ENCODE measurements at regions not wholly inside any gene's neighbourhood (a gene's known extent, or its start where the extent isn't known, plus 50 kb on each side); places are given as distances from the start of the nearest gene placed in this dataset.

GRCh38 chr11:119885067-119885466 lies 156.1 kb upstream of the NECTIN1 start:
- no peak for DNase-seq

DNA sequence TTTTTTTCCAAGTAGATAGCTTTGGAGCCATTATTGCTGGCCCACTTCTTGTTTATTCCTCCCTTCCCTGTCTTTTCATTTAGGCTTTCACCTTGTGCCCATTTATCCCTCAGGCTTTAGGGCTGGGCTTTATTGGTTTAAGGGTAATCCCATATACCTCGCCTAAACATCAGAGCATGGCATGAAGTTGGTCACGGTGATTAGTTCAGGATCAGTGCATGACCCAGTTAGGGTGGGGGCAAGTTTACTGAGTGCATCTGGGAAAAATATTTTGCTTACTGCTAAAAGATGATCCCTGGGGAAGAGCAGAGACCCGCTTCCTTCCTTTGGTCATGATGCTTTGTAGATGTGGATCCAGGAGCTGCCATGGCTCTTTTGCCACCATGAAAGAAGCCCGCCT lies 153.3 kb upstream of the NECTIN1 start:
- no peak for DNase-seq

DNA sequence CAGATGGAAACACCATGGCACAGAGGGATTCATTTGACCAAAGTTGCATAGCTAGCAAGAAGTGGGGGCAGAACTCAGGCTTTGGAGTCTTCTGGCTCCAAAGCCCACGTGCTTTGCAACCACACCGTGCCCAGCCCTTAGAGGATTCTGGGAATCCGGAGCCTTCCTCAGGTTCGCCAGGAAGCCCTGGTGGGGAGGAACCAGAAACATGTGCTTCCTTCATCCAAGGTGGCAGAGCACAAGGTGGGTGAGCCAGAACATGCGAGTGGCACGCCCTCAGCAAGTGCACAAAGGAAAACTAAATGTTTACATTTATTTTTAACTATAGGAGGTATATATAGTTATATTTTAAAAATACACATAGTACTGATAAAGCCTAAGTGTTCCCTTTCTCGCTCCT lies 151.9 kb upstream of the NECTIN1 start:
- no peak for DNase-seq

DNA sequence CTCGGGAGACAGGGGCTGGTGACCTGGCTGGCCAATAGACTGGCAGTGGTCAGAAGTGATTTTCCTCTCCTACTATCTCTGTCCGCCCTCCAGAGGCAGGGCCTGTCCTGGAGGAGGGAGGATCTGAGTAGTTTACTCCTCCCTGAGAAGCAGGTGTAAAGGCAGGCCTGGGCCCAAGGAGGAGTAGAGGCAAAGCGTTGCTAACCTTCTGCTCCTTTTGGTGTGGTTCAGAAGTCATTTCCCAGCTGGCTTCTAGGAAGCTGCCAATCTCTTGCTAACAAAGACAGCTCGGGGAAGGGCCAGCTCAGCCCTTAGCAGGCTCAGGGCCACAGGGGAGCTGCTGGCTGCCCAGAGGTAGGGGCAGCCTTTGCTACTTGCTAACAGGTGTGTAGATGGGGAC lies 151.1 kb upstream of the NECTIN1 start:
- DNase-seq, result no peak

DNA sequence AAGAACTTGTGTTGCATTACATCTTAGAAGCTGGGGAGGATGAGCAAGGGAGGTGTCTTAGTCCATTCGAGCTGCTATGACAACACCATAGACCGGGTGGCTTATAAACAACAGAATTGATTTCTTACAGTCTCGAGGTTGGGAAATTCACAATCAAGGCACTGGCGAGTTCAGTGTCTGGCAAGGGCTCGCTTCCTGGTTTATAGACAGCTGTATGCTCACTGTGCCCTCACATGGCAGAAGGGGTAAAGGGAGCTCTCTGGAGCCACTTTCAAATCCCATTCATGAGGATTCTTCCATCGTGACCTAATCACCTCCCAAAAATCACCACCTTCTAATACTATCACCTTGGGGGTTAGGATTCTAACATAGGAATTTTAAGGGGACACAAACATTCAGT lies 150.0 kb upstream of the NECTIN1 start:
- peak; percentile 42 for DNase-seq

GRCh38 chr11:119876841-119877240 lies 147.8 kb upstream of the NECTIN1 start:
- DNase-seq, result no peak

GRCh38 chr11:119875841-119876600 lies 147.0 kb upstream of the NECTIN1 start:
- no peak for DNase-seq

GRCh38 chr11:119874660-119875238 lies 145.7 kb upstream of the NECTIN1 start:
- DNase-seq, result no peak

DNA sequence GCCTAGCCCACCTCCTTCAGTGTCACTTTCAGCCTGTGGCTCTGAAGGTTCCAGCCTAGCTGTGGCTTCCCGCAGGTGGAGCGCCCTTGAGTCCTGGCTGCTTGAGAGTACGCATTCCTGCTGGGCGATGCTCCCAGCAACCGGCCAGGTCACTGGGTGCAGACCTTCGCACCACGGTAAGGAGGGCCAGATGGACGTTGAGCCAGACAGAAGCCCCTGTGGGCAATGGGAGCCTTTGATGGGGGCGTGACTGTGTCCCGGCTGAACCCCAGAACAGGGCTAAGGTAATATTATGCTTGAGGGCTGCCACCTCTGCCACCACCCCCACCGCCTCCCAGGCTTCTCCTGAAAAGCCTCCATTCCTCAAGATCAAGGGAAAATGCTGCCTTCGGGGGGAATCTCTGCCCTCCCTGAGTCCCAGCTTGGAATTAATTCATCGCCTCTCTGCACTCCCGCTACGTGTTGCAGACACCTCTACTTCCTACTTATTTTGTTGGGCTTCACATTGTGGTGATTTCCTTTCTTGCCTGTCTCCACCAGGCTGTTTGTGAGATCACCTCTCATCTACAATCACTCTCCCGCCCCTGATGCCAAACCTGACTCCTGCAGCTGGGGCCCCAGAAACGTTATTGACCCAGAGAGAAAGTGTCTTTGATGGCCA lies 144.9 kb upstream of the NECTIN1 start:
- DNase-seq, result no peak

GRCh38 chr11:119872611-119873310 lies 143.8 kb upstream of the NECTIN1 start:
- DNase-seq, result no peak

GRCh38 chr11:119865661-119866156 lies 136.7 kb upstream of the NECTIN1 start:
- peak; percentile 23 for DNase-seq

GRCh38 chr11:119864836-119865235 lies 135.8 kb upstream of the NECTIN1 start:
- no peak for DNase-seq

DNA sequence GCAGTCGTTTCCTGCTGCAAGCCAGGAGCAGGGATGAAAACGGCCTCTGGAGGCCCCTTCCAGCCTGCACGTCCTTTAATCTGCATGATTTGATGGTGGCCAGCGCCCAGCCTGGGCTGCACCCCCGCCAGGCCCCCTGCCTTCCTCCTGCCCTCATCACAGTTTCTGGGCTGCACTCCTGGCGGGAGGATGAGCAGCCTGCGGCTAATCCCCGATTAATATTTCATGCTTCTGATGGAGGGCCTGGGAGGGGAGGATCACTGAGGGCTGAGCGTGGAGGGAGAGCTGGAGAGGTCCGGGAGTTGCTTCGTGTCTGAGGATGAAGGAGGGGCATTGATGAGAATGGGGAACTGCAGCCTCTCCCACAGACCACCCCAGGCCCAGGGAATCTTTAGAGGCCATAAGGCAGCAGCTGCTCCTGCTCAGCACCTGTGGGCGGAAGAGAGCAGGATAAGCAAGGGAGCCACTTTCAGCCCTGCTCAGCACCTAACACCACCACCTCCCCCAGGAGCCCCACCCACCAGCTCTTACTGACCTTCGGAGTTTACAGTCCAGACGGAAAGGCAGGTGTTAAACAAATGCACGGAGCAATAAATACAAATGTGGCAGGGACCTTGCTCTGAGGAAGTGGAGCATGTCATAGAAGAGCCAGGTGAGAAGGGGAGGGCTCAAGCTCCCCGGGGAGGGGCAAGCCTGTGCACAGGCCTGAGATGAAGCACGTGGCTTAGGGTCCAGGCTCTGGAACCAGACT lies 135.0 kb upstream of the NECTIN1 start:
- DNase-seq, result peak; percentile 15

GRCh38 chr11:119863236-119863635 lies 134.2 kb upstream of the NECTIN1 start:
- no peak for DNase-seq

DNA sequence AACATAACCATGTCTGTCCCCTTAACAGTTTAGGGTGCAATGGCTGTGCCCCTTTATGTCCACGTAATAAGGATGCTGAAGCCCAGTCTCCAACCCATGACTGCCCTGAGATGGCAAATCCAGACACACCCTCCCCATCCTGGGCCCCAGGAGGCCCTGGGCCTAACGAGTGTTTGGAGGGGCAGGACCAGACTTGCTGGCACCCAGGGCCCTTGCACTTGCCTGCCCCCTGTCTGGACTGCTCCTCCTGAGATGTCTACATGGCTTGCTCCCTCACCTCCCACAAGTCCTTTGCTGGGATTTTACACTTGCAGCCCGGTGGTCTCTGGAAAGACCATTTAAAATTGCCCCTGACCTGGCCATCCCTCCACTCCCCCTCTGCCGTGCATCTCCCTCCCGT lies 132.2 kb upstream of the NECTIN1 start:
- no peak for DNase-seq

GRCh38 chr11:119860561-119861094 lies 131.6 kb upstream of the NECTIN1 start:
- DNase-seq, result no peak

- DNase-seq, result no peak
These were observed 130.7 kb upstream of the NECTIN1 start for GRCh38 chr11:119859684-119860083.

GRCh38 chr11:119858288-119858687 lies 129.3 kb upstream of the NECTIN1 start:
- peak; percentile 13 for DNase-seq

- DNase-seq, result peak; percentile 17
These were observed 127.9 kb upstream of the NECTIN1 start for GRCh38 chr11:119856681-119857485.

DNA sequence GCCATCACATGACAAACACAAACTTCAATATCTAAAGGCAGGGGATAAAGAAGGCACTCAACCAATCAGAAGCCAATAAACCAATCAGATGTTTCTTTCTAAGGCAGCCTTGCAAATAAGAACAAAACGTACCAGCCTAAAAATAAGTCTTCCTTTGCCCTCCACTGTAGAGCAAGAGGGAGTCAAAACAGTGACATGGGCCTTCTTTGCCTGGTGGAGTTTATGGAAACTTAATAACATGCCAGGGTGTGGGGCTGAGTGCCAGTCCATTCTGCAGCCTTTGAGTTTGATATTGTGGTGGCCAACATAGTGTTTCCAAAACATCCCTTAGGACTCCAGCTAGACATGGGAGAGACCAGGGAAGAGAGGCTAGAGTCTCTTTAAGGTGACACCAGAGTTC lies 126.1 kb upstream of the NECTIN1 start:
- DNase-seq, result no peak

DNA sequence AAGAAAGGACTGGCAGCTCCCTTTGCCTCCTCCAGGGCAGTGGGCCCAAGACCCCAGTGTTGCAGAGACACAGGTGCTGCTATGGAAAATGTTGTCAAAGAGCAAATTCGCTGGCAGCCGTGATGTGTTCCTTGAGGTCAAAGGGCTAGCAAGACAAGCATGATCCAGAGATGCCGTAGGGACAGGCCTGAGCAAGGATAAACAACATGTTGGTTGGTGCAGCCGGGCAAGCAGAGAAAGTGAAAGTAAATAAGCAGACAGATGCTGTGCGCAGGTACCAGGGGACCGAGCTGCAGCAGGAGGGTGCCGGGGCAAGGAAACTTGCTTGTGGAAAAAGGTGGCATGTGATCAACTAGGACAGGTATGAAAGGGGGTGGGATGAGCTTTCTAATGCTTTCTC lies 125.5 kb upstream of the NECTIN1 start:
- no peak for DNase-seq

Data from tongue (tissue), 1 donor.